Panc1 (cell line): ENCODE measurements at regions not wholly inside any gene's neighbourhood (a gene's known extent, or its start where the extent isn't known, plus 50 kb on each side); places are given as distances from the start of the nearest gene placed in this dataset.

Source experiments
- POLR2AphosphoS5 ChIP-seq: IDR thresholded peaks from 2 replicates; pipeline ENCODE4 v1.6.1; 2012; ENCODE audit warnings: mild to moderate bottlenecking, low read depth, low read length, moderate library complexity
- SIN3A ChIP-seq: IDR thresholded peaks from 2 replicates; pipeline ENCODE4 v1.6.1; 2012; ENCODE audit warnings: low read depth, mild to moderate bottlenecking, low read length, moderate library complexity, borderline replicate concordance; ENCODE audit not compliant: insufficient read depth
- TCF7L2 ChIP-seq: IDR thresholded peaks from 2 replicates; pipeline ENCODE4 v1.6.1; 2011; ENCODE audit warnings: mild to moderate bottlenecking, low read depth, low read length, inconsistent platforms
- TF ChIP-seq, protein P1 (sequence below): fragments of 450-650 bp; IDR thresholded peaks from 2 replicates; pipeline ENCODE4 v1.5.1; 2017; ENCODE audit warnings: mild to moderate bottlenecking
- TF ChIP-seq, protein P2 (sequence below), 2 experiments: IDR thresholded peaks; 2 replicates each; pipeline ENCODE4 v1.6.1; 2011 to 2012; ENCODE audit warnings: low read depth in 2 of 2, control low read depth in 1 of 2, low read length in 1 of 2, mild to moderate bottlenecking in 1 of 2, moderate library complexity in 1 of 2; ENCODE audit not compliant: insufficient read depth in 1 of 2

DNA sequence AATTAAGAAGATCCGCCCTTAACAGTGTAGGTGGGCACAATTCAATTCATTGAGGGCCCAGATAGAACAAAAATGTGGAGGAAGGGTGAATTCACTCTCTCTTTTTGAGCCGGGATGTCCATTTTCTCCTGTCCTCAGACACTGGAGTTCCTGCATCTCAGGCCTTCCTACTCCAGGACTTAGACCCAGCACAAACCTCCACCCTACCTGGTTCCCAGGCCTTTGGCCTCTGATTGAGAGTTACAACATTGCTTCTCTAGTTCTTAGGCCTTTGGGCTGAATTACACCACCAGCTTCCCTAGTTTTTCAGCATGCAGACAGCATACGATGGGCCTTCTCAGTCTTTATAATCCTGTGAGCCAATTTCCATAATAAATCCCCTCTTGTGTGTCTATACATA is 87.8 kb upstream of the TMEM17 start:
- TF ChIP-seq, protein P1, sequence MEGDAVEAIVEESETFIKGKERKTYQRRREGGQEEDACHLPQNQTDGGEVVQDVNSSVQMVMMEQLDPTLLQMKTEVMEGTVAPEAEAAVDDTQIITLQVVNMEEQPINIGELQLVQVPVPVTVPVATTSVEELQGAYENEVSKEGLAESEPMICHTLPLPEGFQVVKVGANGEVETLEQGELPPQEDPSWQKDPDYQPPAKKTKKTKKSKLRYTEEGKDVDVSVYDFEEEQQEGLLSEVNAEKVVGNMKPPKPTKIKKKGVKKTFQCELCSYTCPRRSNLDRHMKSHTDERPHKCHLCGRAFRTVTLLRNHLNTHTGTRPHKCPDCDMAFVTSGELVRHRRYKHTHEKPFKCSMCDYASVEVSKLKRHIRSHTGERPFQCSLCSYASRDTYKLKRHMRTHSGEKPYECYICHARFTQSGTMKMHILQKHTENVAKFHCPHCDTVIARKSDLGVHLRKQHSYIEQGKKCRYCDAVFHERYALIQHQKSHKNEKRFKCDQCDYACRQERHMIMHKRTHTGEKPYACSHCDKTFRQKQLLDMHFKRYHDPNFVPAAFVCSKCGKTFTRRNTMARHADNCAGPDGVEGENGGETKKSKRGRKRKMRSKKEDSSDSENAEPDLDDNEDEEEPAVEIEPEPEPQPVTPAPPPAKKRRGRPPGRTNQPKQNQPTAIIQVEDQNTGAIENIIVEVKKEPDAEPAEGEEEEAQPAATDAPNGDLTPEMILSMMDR: no peak
- no peak for TF ChIP-seq POLR2AphosphoS5
- TF ChIP-seq TCF7L2: no peak
- TF ChIP-seq SIN3A: no peak
- TF ChIP-seq, protein P2, sequence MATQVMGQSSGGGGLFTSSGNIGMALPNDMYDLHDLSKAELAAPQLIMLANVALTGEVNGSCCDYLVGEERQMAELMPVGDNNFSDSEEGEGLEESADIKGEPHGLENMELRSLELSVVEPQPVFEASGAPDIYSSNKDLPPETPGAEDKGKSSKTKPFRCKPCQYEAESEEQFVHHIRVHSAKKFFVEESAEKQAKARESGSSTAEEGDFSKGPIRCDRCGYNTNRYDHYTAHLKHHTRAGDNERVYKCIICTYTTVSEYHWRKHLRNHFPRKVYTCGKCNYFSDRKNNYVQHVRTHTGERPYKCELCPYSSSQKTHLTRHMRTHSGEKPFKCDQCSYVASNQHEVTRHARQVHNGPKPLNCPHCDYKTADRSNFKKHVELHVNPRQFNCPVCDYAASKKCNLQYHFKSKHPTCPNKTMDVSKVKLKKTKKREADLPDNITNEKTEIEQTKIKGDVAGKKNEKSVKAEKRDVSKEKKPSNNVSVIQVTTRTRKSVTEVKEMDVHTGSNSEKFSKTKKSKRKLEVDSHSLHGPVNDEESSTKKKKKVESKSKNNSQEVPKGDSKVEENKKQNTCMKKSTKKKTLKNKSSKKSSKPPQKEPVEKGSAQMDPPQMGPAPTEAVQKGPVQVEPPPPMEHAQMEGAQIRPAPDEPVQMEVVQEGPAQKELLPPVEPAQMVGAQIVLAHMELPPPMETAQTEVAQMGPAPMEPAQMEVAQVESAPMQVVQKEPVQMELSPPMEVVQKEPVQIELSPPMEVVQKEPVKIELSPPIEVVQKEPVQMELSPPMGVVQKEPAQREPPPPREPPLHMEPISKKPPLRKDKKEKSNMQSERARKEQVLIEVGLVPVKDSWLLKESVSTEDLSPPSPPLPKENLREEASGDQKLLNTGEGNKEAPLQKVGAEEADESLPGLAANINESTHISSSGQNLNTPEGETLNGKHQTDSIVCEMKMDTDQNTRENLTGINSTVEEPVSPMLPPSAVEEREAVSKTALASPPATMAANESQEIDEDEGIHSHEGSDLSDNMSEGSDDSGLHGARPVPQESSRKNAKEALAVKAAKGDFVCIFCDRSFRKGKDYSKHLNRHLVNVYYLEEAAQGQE (IDR thresholded peaks at IDR 0.05; ENCODE audit: insufficient read depth in 1 of 2, low read depth in 2 of 2, low read length in 1 of 2): no peak
